SK-N-SH (cell line): ENCODE measurements at regions not wholly inside any gene's neighbourhood (a gene's known extent, or its start where the extent isn't known, plus 50 kb on each side); places are given as distances from the start of the nearest gene placed in this dataset.

Source experiments
- CTCF ChIA-PET: fragments of 300-600, 350-600 bp; formaldehyde crosslinking; extraction: SDS; loops from one replicate; lab custom pipeline; 2021; lab: Yijun Ruan, JAX
- POLR2A ChIA-PET: fragments of 350-600 bp; sonication (Branson Sonifier 250); formaldehyde crosslinking; extraction: SDS; loops from one replicate; lab custom pipeline; 2020; ENCODE audit warnings: antibody characterized with exemption, inconsistent platforms; lab: Yijun Ruan, JAX
- DNase-seq: peaks from one replicate; pipeline ENCODE4 v3.0.0; 2012
- H2AFZ ChIP-seq: fragments of 200-600 bp; sonication (generic); 2 replicates; pipeline ENCODE4 v1.8.1; 2016; ENCODE audit warnings: antibody characterized with exemption, mild to moderate bottlenecking, low read depth
- H3F3A ChIP-seq: fragments of 200-600 bp; sonication (generic); replicated peaks from 2 replicates; pipeline ENCODE3; 2016; ENCODE audit warnings: antibody characterized with exemption, mild to moderate bottlenecking; ENCODE audit not compliant: insufficient read depth
- H3K27ac ChIP-seq, 2 experiments: fragments of 200-500 bp in 1 of 2; fragments of 200-600 bp in 1 of 2; sonication (Bioruptor generic) in 1 of 2; sonication (generic), shearing (Covaris generic) in 1 of 2; 2 replicates each; pipeline versions ENCODE4 v1.5.1 to v1.6.1; 2014 to 2016; ENCODE audit warnings: low read depth in 2 of 2, inconsistent platforms in 1 of 2, low read length in 1 of 2, mild to moderate bottlenecking in 1 of 2, mixed read lengths in 1 of 2
- H3K27me3 ChIP-seq: fragments of 200-600 bp; sonication (generic), shearing (Covaris generic); 2 replicates; pipeline ENCODE4 v1.6.1; 2016; ENCODE audit warnings: mixed run types; ENCODE audit not compliant: insufficient read depth
- H3K36me3 ChIP-seq, 2 experiments: fragments of 200-500 bp in 1 of 2; fragments of 200-600 bp in 1 of 2; sonication (Bioruptor generic) in 1 of 2; sonication (generic) in 1 of 2; replicated peaks in 1 of 2; 2 replicates each; pipeline versions ENCODE3 to v1.5.1; 2014 to 2016; ENCODE audit warnings: low read length in 1 of 2, mild to moderate bottlenecking in 1 of 2; ENCODE audit not compliant: insufficient read depth in 2 of 2, control insufficient read depth in 1 of 2
- H3K4me1 ChIP-seq, 2 experiments: fragments of 200-500 bp in 1 of 2; fragments of 200-600 bp in 1 of 2; sonication (Bioruptor generic) in 1 of 2; sonication (generic), shearing (Covaris generic) in 1 of 2; 2 replicates each; pipeline versions ENCODE4 v1.5.1 to v1.6.1; 2014 to 2016; ENCODE audit warnings: low read depth in 1 of 2, low read length in 1 of 2, mixed run types in 1 of 2; ENCODE audit not compliant: insufficient read depth in 2 of 2, control insufficient read depth in 1 of 2
- H3K4me2 ChIP-seq: fragments of 200-600 bp; sonication (generic), shearing (Covaris generic); 2 replicates; pipeline ENCODE4 v1.6.1; 2017; ENCODE audit warnings: mixed run types
- H3K4me3 ChIP-seq, 2 experiments: fragments of 200-500 bp in 1 of 2; fragments of 200-600 bp in 1 of 2; sonication (Bioruptor generic) in 1 of 2; sonication (generic), shearing (Covaris generic) in 1 of 2; 2 replicates each; pipeline versions ENCODE4 v1.5.1 to v1.8.1; 2014 to 2016; ENCODE audit warnings: low read depth in 2 of 2, inconsistent platforms in 1 of 2, low read length in 1 of 2, mild to moderate bottlenecking in 1 of 2, mixed read lengths in 1 of 2, moderate library complexity in 1 of 2
- H3K79me2 ChIP-seq: fragments of 200-600 bp; sonication (generic); 2 replicates; pipeline ENCODE4 v1.8.1; 2017; ENCODE audit warnings: mild to moderate bottlenecking; ENCODE audit not compliant: insufficient read depth
- H3K9ac ChIP-seq: fragments of 200-600 bp; sonication (generic); 2 replicates; pipeline ENCODE4 v1.6.1; 2017; ENCODE audit warnings: mixed run types
- H3K9me2 ChIP-seq: fragments of 200-600 bp; sonication (generic); 2 replicates; pipeline ENCODE4 v1.6.1; 2017; ENCODE audit warnings: mixed run types
- H3K9me3 ChIP-seq: fragments of 200-600 bp; sonication (generic); 2 replicates; pipeline ENCODE4 v1.6.1; 2017; ENCODE audit warnings: mixed run types, mild to moderate bottlenecking, moderate library complexity
- H4K20me1 ChIP-seq: fragments of 200-600 bp; sonication (generic); 2 replicates; pipeline ENCODE4 v1.6.1; 2017; ENCODE audit warnings: mild to moderate bottlenecking, mixed run types; ENCODE audit not compliant: insufficient read depth
- CTCF ChIP-seq: fragments of 200-600 bp; sonication (generic); IDR thresholded peaks from 2 replicates; pipeline ENCODE4 v1.6.1; 2017; ENCODE audit warnings: antibody characterized with exemption, mild to moderate bottlenecking, moderate library complexity
- EP300 ChIP-seq, 2 experiments: IDR thresholded peaks; 2 replicates each; pipeline versions ENCODE4 v1.4.0 to v1.6.1; 2012; ENCODE audit warnings: borderline replicate concordance in 1 of 2, low read depth in 1 of 2, low read length in 1 of 2
- FOXJ3 ChIP-seq: sonication (generic); formaldehyde crosslinking; IDR thresholded peaks from 2 replicates; pipeline ENCODE4 v1.5.1; 2020; ENCODE audit warnings: mild to moderate bottlenecking, missing genetic modification reagents
- GATA2 ChIP-seq: sonication (generic); formaldehyde crosslinking; IDR thresholded peaks from 2 replicates; pipeline ENCODE4 v1.5.0; 2020; ENCODE audit warnings: mild to moderate bottlenecking, missing genetic modification reagents
- MEF2A ChIP-seq: IDR thresholded peaks from 2 replicates; pipeline ENCODE4 v1.4.0; 2012; ENCODE audit warnings: low read depth, borderline replicate concordance
- RXRA ChIP-seq: IDR thresholded peaks from 2 replicates; pipeline ENCODE4 v1.4.0; 2012; ENCODE audit warnings: low read depth, mild to moderate bottlenecking, borderline replicate concordance
- SMC3 ChIP-seq: IDR thresholded peaks from 2 replicates; pipeline ENCODE4 v1.6.1; 2012; ENCODE audit warnings: low read depth, low read length, improper control_type of control experiment
- TCF12 ChIP-seq: IDR thresholded peaks from 2 replicates; pipeline ENCODE4 v1.4.0; 2012
- YY1 ChIP-seq: IDR thresholded peaks from 2 replicates; pipeline ENCODE4 v1.4.0; 2012; ENCODE audit warnings: low read depth, mild to moderate bottlenecking
- ZBTB33 ChIP-seq: IDR thresholded peaks from 2 replicates; pipeline ENCODE4 v1.4.0; 2012; ENCODE audit warnings: low read depth, borderline replicate concordance
- WGBS: methylation state at CpG from one replicate; pipeline ENCODE4 v1.1.6; 2017; ENCODE audit warnings: low lambda C conversion rate; 5-methylcytosine and 5-hydroxymethylcytosine counted together

GRCh38 chr4:133003169-133003568 is 145.9 kb upstream of the PCDH10 start:
- Histone ChIP-seq H3K4me2 (no peak overlapping the region), H3K9me2 (no peaks in the 10 kb centered on the region), H3K27ac (no peak overlapping the region), H3K79me2 (no peaks in the 10 kb centered on the region), H3F3A (peaks cover 6% of the 10 kb centered on the region), H3K4me3 (no peak overlapping the region; a peak in 1 of 4 replicates)
- ChIA-PET POLR2A (no interaction called here), CTCF (no interaction called here)
- TF ChIP-seq SMC3 (no peak), EP300 (IDR thresholded peaks at IDR 0.05; ENCODE audit: borderline replicate concordance in 1 of 2, low read depth in 1 of 2, low read length in 1 of 2) (no peak), FOXJ3 (no peak), TCF12 (no peak), ZBTB33 (no peak), CTCF (no peak), YY1 (no peak), GATA2 (CRISPR knock-in tag) (no peak), MEF2A (no peak)
- TF ChIP-seq, all 33 proteins: peak for 0
- Histone ChIP-seq H3K9me3 (no peaks in the 10 kb centered on the region), H3K4me1 (no peaks in the 10 kb centered on the region), H4K20me1 (no peaks in the 10 kb centered on the region), H3K27me3 (no peaks in the 10 kb centered on the region), H2AFZ (no peak overlapping the region), H3K36me3 (no peaks in the 10 kb centered on the region), H3K9ac (no peak overlapping the region)
- DNase-seq = no peak
- 75% methylated on average over 6 of the region's 6 CpGs for WGBS

- Histone ChIP-seq H3K27ac (no peak overlapping the region), H2AFZ (no peak overlapping the region), H4K20me1 (no peaks in the 10 kb centered on the region), H3F3A (no peaks in the 10 kb centered on the region), H3K9ac (no peak overlapping the region), H3K9me2 (no peaks in the 10 kb centered on the region), H3K79me2 (no peaks in the 10 kb centered on the region), H3K4me1 (no peaks in the 10 kb centered on the region), H3K4me3 (no peak overlapping the region), H3K27me3 (no peaks in the 10 kb centered on the region), H3K9me3 (no peaks in the 10 kb centered on the region), H3K4me2 (no peak overlapping the region), H3K36me3 (no peaks in the 10 kb centered on the region)
- 1% methylated on average over 3 of the region's 3 CpGs for WGBS
- no peak for TF ChIP-seq RXRA
- no peak for TF ChIP-seq SMC3
- no peak for DNase-seq
- ChIA-PET CTCF (no interaction called here), POLR2A (no interaction called here)
Observed at GRCh38 chr4:133014473-133015135, 134.5 kb upstream of the PCDH10 start.
